OCI-LY1 (cell line): ENCODE measurements at regions not wholly inside any gene's neighbourhood (a gene's known extent, or its start where the extent isn't known, plus 50 kb on each side); places are given as distances from the start of the nearest gene placed in this dataset.

Source experiments
- H2AFZ ChIP-seq: fragments of 200-600 bp; sonication (generic), shearing (Covaris generic); 2 replicates; pipeline ENCODE4 v1.6.0; 2014; ENCODE audit warnings: antibody characterized with exemption, mild to moderate bottlenecking, low read length
- H3F3A ChIP-seq: fragments of 200-600 bp; sonication (generic), shearing (Covaris generic); 2 replicates; pipeline ENCODE4 v1.6.0; 2014; ENCODE audit warnings: mild to moderate bottlenecking, antibody characterized with exemption, low read length, moderate library complexity; ENCODE audit not compliant: insufficient read depth
- H3K27ac ChIP-seq: fragments of 200-600 bp; sonication (generic); 2 replicates; pipeline ENCODE4 v1.5.1; 2014; ENCODE audit warnings: low read length, mixed run types, mild to moderate bottlenecking, low read depth; ENCODE audit not compliant: poor library complexity, severe bottlenecking
- H3K27me3 ChIP-seq: fragments of 200-600 bp; sonication (generic); 2 replicates; pipeline ENCODE4 v1.6.0; 2014; ENCODE audit warnings: antibody characterized with exemption, mild to moderate bottlenecking, low read length, moderate library complexity; ENCODE audit not compliant: insufficient read depth
- H3K36me3 ChIP-seq: fragments of 200-600 bp; sonication (generic); 2 replicates; pipeline ENCODE4 v1.6.1; 2014; ENCODE audit warnings: mild to moderate bottlenecking, antibody characterized with exemption, low read length, moderate library complexity, mixed read lengths; ENCODE audit not compliant: insufficient read depth
- H3K4me1 ChIP-seq: fragments of 200-600 bp; sonication (generic); 2 replicates; pipeline ENCODE4 v1.5.1; 2014; ENCODE audit warnings: mild to moderate bottlenecking, low read length, moderate library complexity; ENCODE audit not compliant: insufficient read depth, severe bottlenecking
- H3K4me2 ChIP-seq: fragments of 200-600 bp; sonication (generic), shearing (Covaris generic); 2 replicates; pipeline ENCODE4 v1.6.1; 2014; ENCODE audit warnings: low read length
- H3K4me3 ChIP-seq: fragments of 200-600 bp; sonication (generic); 2 replicates; pipeline ENCODE4 v1.5.1; 2014; ENCODE audit warnings: low read length, low read depth, mild to moderate bottlenecking, mixed read lengths; ENCODE audit not compliant: poor library complexity, severe bottlenecking
- H3K79me2 ChIP-seq: fragments of 200-600 bp; shearing (Covaris generic); 2 replicates; pipeline ENCODE4 v1.6.1; 2016; ENCODE audit warnings: mixed run types, low read length, mixed read lengths; ENCODE audit not compliant: insufficient read depth
- H3K9ac ChIP-seq: fragments of 200-600 bp; sonication (generic), shearing (Covaris generic); 2 replicates; pipeline ENCODE4 v1.6.1; 2014; ENCODE audit warnings: mild to moderate bottlenecking, low read length, mixed read lengths
- H3K9me2 ChIP-seq: fragments of 200-600 bp; sonication (generic), shearing (Covaris generic); 2 replicates; pipeline ENCODE4 v1.6.1; 2014; ENCODE audit warnings: low read depth, mild to moderate bottlenecking, low read length, mixed read lengths
- H3K9me3 ChIP-seq: fragments of 200-600 bp; shearing (Covaris generic); 2 replicates; pipeline ENCODE4 v1.6.1; 2014; ENCODE audit warnings: low read length, mixed read lengths
- H4K20me1 ChIP-seq: fragments of 200-600 bp; sonication (generic), shearing (Covaris generic); 2 replicates; pipeline ENCODE4 v1.6.0; 2016; ENCODE audit warnings: mild to moderate bottlenecking, low read length; ENCODE audit not compliant: insufficient read depth
- CTCF ChIP-seq: fragments of 200-600 bp; sonication (generic), shearing (Covaris generic); IDR thresholded peaks from 2 replicates; pipeline ENCODE4 v1.5.1; 2017; ENCODE audit warnings: mild to moderate bottlenecking, antibody characterized with exemption, low read length, moderate library complexity, mixed read lengths
- EZH2 ChIP-seq: fragments of 200-600 bp; sonication (generic), shearing (Covaris generic); IDR thresholded peaks from 2 replicates; pipeline ENCODE4 v1.8.0; 2017; ENCODE audit warnings: borderline replicate concordance, mixed run types, mild to moderate bottlenecking, antibody characterized with exemption, low read length, moderate library complexity, mixed read lengths

DNA sequence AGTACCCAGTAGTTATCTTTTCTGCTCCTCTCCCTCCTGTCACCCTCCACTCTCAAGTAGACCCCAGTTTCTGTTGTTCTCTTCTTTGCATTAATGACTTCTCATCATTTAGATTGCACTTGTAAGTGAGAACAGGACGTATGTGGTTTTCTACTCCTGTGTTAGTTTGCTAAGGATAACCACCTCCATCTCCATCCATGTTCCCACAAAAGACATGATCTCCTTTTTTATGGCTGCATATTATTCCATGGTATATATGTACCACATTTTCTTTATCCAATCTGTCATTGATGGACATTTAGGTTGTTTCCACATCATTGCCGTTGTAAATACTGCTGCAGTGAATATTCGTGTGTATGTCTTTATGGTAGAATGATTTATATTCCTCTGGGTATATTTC, 1346.5 kb downstream of the MRPL39 start:
- H3F3A ChIP-seq: no peaks in the 10 kb centered on the region
- H3K9ac ChIP-seq: no peak overlapping the region
- H3K4me3 ChIP-seq: no peak overlapping the region
- no peak overlapping the region for H3K27ac ChIP-seq
- TF ChIP-seq CTCF: no peak
- TF ChIP-seq EZH2: no peak
- H3K9me2 ChIP-seq: no peaks in the 10 kb centered on the region
- no peaks in the 10 kb centered on the region for H3K9me3 ChIP-seq
- no peak overlapping the region for H2AFZ ChIP-seq
- no peaks in the 10 kb centered on the region for H4K20me1 ChIP-seq
- H3K27me3 ChIP-seq: no peaks in the 10 kb centered on the region
- no peaks in the 10 kb centered on the region for H3K79me2 ChIP-seq
- H3K4me1 ChIP-seq: no peaks in the 10 kb centered on the region
- no peak overlapping the region for H3K4me2 ChIP-seq
- H3K36me3 ChIP-seq: no peaks in the 10 kb centered on the region

DNA sequence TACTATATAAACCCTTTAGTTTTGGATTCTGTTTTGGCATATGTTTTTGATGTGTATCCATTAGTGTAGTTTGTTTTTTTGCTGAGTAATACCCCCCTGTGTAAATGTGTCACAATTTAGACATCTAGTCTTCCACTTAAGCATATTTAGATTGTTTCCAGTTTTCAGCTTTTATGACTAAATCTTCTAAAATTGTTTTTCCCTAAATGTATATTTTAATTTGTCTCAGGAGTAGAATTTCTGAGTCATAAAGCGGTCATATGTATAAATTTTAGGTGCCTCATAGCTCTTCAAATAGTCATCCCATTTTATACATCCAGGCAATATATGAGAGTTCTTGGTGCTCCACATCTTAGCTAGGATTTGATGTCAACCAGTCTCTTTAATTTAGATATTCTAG, 1348.0 kb downstream of the MRPL39 start:
- H3K4me2 ChIP-seq: no peak overlapping the region

GRCh38 chr21:24255591-24255990, 1351.7 kb downstream of the MRPL39 start:
- no peaks in the 10 kb centered on the region for H3F3A ChIP-seq

More for the DNA sequence above, 1348.0 kb downstream of the MRPL39 start:
- H3F3A ChIP-seq: no peaks in the 10 kb centered on the region
- H3K79me2 ChIP-seq: no peaks in the 10 kb centered on the region
- no peaks in the 10 kb centered on the region for H3K9me3 ChIP-seq
- TF ChIP-seq CTCF: no peak
- no peak for TF ChIP-seq EZH2
- H3K4me3 ChIP-seq: no peak overlapping the region
- H3K9me2 ChIP-seq: no peaks in the 10 kb centered on the region
- H3K9ac ChIP-seq: no peak overlapping the region
- no peak overlapping the region for H3K27ac ChIP-seq
- H4K20me1 ChIP-seq: no peaks in the 10 kb centered on the region
- H3K27me3 ChIP-seq: no peaks in the 10 kb centered on the region
- H3K36me3 ChIP-seq: no peaks in the 10 kb centered on the region
- no peak overlapping the region for H2AFZ ChIP-seq
- no peaks in the 10 kb centered on the region for H3K4me1 ChIP-seq

More at GRCh38 chr21:24255591-24255990, 1351.7 kb downstream of the MRPL39 start:
- no peak overlapping the region for H3K4me3 ChIP-seq
- H3K27ac ChIP-seq: no peak overlapping the region
- no peaks in the 10 kb centered on the region for H3K27me3 ChIP-seq
- no peak overlapping the region for H2AFZ ChIP-seq
- no peaks in the 10 kb centered on the region for H3K4me1 ChIP-seq
- H4K20me1 ChIP-seq: no peaks in the 10 kb centered on the region
- no peak overlapping the region for H3K4me2 ChIP-seq
- H3K79me2 ChIP-seq: no peaks in the 10 kb centered on the region
- H3K9me3 ChIP-seq: no peaks in the 10 kb centered on the region
- no peaks in the 10 kb centered on the region for H3K9me2 ChIP-seq
- no peak for TF ChIP-seq EZH2
- no peak for TF ChIP-seq CTCF
- no peaks in the 10 kb centered on the region for H3K36me3 ChIP-seq
- H3K9ac ChIP-seq: no peak overlapping the region
